Activated B cell treated with CpG ODN at 0.5 μM for 24 hours (primary cell): ENCODE measurements at regions not wholly inside any gene's neighbourhood (a gene's known extent, or its start where the extent isn't known, plus 50 kb on each side); places are given as distances from the start of the nearest gene placed in this dataset.

Experiments
- ATAC-seq: fragments of 200-7000 bp; cut with Tn5 transposase; one replicate; pipeline ENCODE4 v1.10.0; 2021; ENCODE audit warnings: low read depth, mild to moderate bottlenecking, moderate library complexity
- CTCF ChIA-PET: fragments of 350-600 bp; sonication (Branson Sonifier 250); formaldehyde crosslinking; loops from one replicate; lab custom pipeline; 2021; ENCODE audit warnings: antibody characterized with exemption; lab: Charles Lee
- POLR2A ChIA-PET: fragments of 350-600 bp; sonication (Branson Sonifier 250); formaldehyde crosslinking; loops from one replicate; lab custom pipeline; 2021; ENCODE audit warnings: antibody characterized with exemption; lab: Charles Lee
- DNase-seq: peaks from one replicate; pipeline ENCODE4 v3.0.0; 2022
- H3K27ac Mint-ChIP-seq: one replicate; pipeline ENCODE4 v1.8.0; 2020; ENCODE audit warnings: mixed read lengths
- H3K27me3 Mint-ChIP-seq: one replicate; pipeline ENCODE4 v1.8.0; 2021; ENCODE audit warnings: mixed read lengths
- H3K36me3 Mint-ChIP-seq: one replicate; pipeline ENCODE4 v1.8.0; 2021; ENCODE audit warnings: low read depth, mixed read lengths
- H3K4me1 Mint-ChIP-seq: one replicate; pipeline ENCODE4 v1.8.0; 2021; ENCODE audit warnings: mixed read lengths
- H3K4me3 Mint-ChIP-seq: one replicate; pipeline ENCODE4 v1.8.0; 2020; ENCODE audit warnings: mild to moderate bottlenecking, mixed read lengths
- H3K9me3 Mint-ChIP-seq: one replicate; pipeline ENCODE4 v1.8.0; 2020; ENCODE audit warnings: mixed read lengths
- CTCF ChIP-seq: fragments of 200-600 bp; IDR thresholded peaks from one replicate; pipeline ENCODE4 v1.8.0; 2022; ENCODE audit warnings: antibody characterized with exemption, mild to moderate bottlenecking
- intact Hi-C: fragments of 100-400 bp; cut with micrococcal nuclease; formaldehyde crosslinking; loops from one replicate; pipeline ENCODE4 v1.15.1; 2024

GRCh38 chr1:88398338-88398737 lies 285.7 kb upstream of the PKN2 start:
- CTCF ChIA-PET, result no interaction called here
- no peak overlapping the region for H3K4me3 Mint-ChIP-seq

GRCh38 chr1:88399690-88400089 lies 284.4 kb upstream of the PKN2 start:
- DNase-seq (no peak), ATAC-seq (no peak)
- Mint-ChIP-seq H3K9me3 (no peaks in the 10 kb centered on the region), H3K4me1 (no peaks in the 10 kb centered on the region), H3K36me3 (no peaks in the 10 kb centered on the region), H3K4me3 (no peak overlapping the region), H3K27me3 (no peaks in the 10 kb centered on the region), H3K27ac (no peak overlapping the region)
- TF ChIP-seq CTCF, result no peak
- ChIA-PET POLR2A (no interaction called here), CTCF (no interaction called here)
- intact Hi-C loops, result no loop called here

More at GRCh38 chr1:88398338-88398737, 285.7 kb upstream of the PKN2 start:
- Mint-ChIP-seq H3K36me3 (no peaks in the 10 kb centered on the region), H3K4me1 (no peaks in the 10 kb centered on the region), H3K27ac (no peak overlapping the region), H3K27me3 (no peaks in the 10 kb centered on the region), H3K9me3 (no peaks in the 10 kb centered on the region)
- POLR2A ChIA-PET, result no interaction called here
- no peak for DNase-seq
- TF ChIP-seq CTCF, result no peak
- intact Hi-C loops, result no loop called here
- no peak for ATAC-seq

GRCh38 chr1:88401313-88401712 lies 282.8 kb upstream of the PKN2 start:
- no peak for DNase-seq
- ChIA-PET CTCF (no interaction called here), POLR2A (no interaction called here)
- Mint-ChIP-seq H3K4me3 (no peak overlapping the region), H3K4me1 (no peaks in the 10 kb centered on the region), H3K36me3 (no peaks in the 10 kb centered on the region), H3K9me3 (no peaks in the 10 kb centered on the region), H3K27ac (no peak overlapping the region), H3K27me3 (no peaks in the 10 kb centered on the region)
- intact Hi-C loops, result no loop called here
- ATAC-seq, result no peak
- no peak for TF ChIP-seq CTCF

GRCh38 chr1:88404582-88404981 lies 279.5 kb upstream of the PKN2 start:
- Mint-ChIP-seq H3K27me3 (no peaks in the 10 kb centered on the region), H3K27ac (no peak overlapping the region), H3K9me3 (peaks cover 6% of the 10 kb centered on the region), H3K4me1 (no peaks in the 10 kb centered on the region), H3K36me3 (no peaks in the 10 kb centered on the region), H3K4me3 (no peak overlapping the region)
- ATAC-seq (no peak), DNase-seq (no peak)
- intact Hi-C loops, result no loop called here
- TF ChIP-seq CTCF, result no peak
- POLR2A ChIA-PET, result no interaction called here
- CTCF ChIA-PET, result no interaction called here

- DNase-seq (no peak), ATAC-seq (no peak)
- ChIA-PET POLR2A (no interaction called here), CTCF (no interaction called here)
- Mint-ChIP-seq H3K36me3 (no peaks in the 10 kb centered on the region), H3K27ac (no peak overlapping the region), H3K4me3 (no peak overlapping the region), H3K4me1 (no peaks in the 10 kb centered on the region), H3K9me3 (peaks cover 6% of the 10 kb centered on the region), H3K27me3 (no peaks in the 10 kb centered on the region)
- TF ChIP-seq CTCF, result no peak
- intact Hi-C loops, result no loop called here
Measured at GRCh38 chr1:88407248-88407647, 276.8 kb upstream of the PKN2 start.
